Activated naive CD8-positive, alpha-beta T cell treated with anti-CD3 and anti-CD28 coated beads, Interleukin-2, amount 50 U/mL, for 16 hours (primary cell): ENCODE measurements at regions not wholly inside any gene's neighbourhood (a gene's known extent, or its start where the extent isn't known, plus 50 kb on each side); places are given as distances from the start of the nearest gene placed in this dataset.

Experiments used
- DNase-seq: peaks from one replicate; pipeline ENCODE4 v3.0.0-alpha.2; 2020; ENCODE audit warnings: low read depth, low spot score

DNA sequence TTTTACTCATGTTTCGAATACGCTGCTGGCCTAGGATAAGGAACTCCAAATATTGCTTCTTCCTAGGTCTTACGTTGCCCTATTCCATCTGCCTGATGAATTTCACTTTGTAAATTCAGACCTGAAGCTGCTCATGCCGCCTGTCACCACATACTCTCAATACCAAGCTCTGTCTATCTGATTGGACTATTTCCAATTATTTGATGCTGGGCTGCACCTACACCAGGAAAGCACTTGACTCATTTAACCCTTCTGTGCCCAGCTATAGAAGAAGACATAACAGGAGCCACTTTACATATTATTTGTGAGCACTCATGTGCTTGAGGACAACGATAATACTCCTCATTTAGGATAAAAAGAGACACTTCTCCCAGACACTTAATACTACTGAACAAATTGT lies 1293.9 kb upstream of the LRRTM1 start:
- DNase-seq: no peak

DNA sequence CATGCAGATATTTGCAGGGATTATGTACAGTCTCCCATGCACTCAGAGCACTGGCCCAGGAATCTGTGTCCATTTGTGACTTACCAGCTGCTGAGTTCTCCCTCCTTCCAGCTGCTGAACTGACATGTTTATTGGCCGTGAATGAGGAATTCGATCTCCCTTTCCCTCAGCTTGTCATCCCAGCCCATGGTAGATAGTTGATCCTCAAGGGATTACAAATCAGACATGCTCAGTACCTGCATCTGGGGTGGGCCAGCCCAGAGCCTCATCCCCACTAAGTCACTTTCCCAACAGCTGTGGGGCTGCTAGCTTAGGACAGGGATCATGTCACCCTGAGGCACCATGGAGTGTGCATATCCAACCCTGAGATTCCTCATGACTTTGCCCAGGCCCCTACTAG lies 1284.9 kb upstream of the LRRTM1 start:
- no peak for DNase-seq

DNA sequence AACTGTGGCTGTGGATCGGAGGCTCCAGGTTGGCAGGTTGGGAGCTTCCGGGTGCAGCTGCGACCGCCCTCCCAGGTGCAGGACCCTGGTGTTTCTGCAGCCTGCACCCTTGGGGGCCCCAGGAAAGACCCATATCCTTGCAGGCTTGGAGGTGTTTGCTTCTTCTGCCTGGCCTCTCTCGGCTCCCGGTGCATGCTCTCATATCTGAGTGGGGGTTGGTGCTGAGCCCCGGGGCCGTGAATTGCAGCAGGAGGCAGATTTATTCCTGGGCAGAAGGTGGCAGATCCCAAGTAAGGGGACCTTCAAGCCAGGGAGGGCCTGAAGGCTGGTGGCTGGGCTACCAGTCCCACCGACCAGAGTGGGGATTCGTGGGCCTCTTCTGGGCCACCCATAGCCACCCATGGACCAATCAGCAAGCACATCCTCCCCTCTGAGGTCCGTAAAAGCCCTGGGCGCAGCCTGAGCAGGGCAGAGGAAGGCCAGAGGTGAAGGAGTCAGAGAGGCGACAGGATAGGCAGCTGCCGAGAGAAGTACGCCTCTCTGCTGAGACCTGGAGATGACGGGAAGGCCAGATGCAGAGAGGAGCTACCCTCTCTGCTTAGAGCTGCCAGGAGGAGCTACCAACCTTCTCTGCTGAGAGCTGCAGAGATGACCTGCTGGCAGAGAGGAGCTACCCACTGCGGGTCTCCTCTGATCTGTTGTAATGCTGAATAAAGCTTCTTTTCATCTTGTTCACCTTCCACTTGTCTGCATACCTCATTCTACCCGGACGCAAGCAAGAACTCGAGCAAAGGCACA lies 1279.0 kb upstream of the LRRTM1 start:
- no peak for DNase-seq

DNA sequence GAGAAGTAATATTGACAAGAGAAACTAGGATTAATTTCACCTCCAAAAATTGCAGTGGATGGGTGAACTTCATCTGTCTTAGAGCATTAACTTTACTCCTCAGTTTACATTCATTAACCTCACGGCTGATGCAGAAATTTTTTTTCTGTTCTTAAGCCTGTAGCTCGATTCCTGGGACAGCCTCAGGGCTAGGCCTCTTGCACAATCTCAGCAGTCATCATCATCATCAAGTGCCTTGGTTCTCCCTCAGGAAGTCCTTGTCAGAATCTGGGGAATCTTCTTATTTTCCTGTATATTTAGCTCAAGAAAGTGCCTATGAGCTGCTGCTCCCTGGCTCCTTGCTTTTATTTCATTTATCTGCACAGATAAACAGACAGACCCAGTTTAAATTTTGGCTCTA lies 1272.2 kb upstream of the LRRTM1 start:
- DNase-seq: no peak

DNA sequence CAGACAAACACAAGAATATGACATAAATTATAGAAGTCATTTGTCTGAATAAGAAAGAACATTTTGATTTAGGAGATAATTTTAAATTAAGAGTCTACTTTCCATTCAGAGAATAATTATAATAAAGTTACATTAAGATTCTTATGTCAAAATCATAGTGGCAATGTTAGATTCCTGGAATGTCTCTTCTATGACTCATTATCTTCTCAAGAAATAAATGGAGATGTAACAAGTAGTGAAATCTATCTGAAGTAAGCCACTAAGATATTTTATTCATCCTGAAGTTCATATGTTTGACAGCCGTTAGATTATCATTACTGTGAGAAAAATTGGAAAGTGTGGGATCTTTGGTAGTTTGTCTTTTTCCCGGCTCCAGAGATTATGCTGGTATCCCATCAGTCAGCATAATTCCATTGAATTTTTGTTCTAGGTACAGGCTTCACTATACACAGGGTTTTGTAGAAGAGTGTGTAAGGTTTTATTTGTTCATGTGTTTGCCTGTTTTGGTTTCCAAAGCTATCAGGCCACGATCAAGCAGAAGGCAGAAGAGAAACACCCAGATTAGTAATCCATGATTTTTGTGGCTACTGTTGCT lies 1246.6 kb upstream of the LRRTM1 start:
- no peak for DNase-seq

DNA sequence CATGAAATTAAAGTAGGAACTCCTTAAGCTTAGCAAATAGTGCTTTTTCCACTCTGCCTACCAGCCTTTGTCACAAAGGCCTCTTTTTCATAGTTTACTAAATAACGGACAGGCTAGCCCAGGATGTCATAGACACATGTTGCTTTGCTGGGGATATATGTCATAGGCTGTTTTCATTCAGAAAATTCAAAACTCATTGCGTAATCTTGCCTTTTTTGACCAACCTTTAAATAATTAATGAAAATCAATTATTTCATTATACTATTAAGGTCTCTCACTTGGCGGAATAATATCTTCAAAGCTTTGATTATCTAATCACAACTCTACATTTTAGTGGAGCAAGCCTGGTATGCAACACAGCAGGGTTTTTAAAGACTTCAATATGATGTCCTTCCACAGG lies 1245.7 kb upstream of the LRRTM1 start:
- DNase-seq: no peak

DNA sequence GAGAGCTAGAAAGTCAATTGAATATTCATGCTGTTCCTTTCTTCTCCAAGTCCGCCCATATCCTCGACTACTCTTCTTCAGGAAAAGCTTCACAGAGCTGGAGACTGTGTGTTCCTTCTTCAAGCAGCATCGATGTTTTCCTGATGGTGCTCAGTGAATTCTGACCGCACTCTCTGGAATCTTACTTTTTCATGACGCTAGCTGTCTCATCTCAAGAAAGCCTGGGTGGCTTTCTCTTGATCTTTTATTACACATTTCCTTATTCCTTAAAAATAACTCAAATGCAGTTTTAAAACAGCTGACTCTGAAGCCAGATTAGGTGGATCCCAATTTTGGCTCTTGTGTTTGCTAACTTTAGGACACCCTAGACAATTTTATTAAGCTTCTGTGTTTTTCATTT lies 1245.1 kb upstream of the LRRTM1 start:
- no peak for DNase-seq

DNA sequence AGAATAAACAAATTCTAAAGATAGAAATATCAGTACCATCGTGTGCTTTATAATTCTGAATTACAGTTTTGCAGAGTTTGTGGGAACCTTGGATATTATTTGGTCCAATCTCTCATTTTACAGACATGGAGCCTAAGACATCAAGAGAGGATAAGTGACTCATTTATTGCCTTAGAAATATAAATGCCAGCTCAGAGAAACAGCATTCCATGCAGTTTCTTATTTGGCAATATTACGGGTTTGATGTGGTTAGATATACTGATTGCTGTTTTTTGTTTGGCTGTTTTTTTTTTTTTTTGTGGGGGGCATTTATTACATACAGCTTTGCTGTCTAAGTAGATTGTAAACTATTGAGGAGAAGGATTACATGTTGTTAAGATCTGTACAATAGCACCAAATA lies 1241.1 kb upstream of the LRRTM1 start:
- no peak for DNase-seq

DNA sequence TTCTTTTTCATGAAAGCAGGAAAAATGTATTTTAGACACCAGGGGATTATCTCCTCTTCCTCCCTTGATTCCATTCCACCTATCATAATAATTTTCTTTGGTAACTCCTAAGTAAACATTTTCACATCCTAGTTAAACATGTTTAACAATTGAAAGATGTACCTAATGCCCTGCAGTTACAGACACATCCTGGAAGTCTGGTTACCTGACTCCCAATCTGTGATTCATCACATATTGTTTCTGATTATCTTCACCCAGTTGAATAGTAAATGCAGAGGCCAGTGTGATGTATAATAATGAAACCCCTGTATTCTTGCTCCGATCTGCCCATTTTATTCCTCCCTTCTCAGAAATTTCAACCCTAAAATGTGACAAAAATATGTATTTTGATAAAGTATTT lies 1237.6 kb upstream of the LRRTM1 start:
- DNase-seq: no peak

DNA sequence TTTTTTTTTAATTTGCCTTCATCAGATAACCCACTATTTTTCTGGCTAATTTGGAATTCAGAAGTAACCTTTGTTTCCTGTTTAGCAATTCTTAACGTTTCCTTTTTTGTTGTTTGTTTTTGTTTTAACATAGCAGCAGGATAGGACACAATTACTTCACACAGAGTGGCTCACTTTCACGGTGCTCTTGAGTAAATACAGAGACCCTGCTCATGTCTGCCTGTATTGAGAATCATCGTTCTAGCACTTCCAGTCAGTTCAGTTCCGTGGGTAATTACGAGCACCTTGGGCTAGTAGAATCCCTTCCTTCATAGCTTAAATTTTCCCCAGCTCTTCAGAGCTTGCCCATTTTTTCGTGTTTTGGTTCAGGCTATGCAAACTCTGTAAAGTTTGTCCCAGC lies 1225.4 kb upstream of the LRRTM1 start:
- DNase-seq: no peak

DNA sequence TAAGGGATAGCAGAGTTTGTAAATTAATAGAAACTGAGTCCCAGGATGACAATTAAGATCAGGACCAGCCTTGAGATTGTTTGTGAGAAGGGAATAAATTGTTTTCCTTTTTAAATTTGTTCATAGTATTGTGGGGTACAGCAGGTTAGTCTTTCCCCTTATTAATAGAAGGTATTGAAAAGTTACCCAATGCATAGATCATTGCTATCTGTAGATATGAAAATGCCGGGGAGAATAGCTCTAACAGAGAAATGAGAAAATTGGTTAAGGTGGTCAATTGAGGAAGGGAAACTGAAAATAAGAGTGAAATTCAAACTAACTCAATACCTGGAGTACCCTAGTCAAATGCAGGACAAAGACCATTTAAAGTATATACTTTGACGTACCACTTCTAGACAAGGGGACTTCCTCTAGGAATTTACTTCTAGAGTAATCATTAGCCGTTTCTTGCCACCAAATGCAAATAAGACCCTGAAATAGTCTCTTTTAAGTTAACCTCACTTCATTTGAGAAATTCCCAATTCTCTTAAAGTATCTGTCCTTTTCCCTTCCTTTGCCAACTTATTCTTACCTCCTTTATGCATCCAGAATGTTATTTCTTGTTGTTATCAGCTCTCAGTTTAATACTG lies 1224.4 kb upstream of the LRRTM1 start:
- no peak for DNase-seq

DNA sequence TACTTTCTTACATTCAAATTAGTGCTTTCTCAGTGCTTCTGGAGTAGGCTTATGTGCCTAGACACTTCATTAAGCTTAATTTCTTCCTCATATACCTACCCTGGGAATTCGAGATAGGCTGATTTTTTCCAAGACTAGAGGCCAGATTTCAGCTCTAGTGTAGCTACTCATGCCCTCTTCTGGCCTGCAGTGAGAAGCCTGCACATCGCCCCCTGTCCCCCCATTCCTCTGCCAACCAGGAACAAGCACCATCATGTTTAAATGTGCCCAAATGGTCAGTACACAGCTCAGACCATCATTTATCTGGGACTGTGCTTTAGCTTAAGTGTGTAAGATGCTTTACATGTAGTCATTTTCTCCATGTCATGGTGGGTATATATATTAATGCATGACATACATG lies 1218.8 kb upstream of the LRRTM1 start:
- DNase-seq: no peak

DNA sequence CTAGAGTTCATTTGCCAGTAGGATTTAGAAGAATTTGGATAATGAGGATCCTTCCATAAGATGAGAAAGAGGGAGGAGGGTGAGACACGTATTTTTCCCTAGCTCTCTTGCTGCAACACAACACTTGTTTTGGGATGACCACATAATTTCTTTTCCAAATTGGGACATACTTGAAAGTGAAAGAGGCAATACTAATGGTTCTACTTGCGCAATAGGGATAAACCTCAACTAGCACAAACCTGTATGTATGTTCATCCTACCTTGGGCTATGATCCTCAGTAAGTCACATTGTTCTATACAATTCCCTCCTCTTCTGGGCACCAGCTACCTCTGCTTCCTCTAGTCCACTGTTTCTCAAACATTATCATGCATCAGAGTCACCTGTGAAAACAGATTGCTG lies 1208.8 kb upstream of the LRRTM1 start:
- no peak for DNase-seq

DNA sequence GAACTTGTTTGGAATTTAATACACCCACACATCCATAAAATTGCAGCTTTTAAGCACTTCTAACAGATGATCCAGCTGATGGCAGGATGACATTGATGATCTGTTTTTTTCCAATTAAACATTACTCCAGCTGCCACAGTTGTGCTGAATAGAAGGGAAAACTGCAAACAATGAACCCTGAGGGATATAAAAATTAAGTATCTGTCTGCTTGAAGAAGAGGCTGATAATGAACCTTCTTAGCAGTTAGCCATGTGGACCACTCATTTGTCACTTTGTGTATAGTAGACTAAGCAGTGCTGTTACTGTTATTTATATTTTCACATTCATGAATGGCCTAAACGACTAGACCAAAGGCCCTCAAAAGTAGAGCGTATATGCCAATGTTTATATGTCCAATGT lies 1201.0 kb upstream of the LRRTM1 start:
- no peak for DNase-seq

DNA sequence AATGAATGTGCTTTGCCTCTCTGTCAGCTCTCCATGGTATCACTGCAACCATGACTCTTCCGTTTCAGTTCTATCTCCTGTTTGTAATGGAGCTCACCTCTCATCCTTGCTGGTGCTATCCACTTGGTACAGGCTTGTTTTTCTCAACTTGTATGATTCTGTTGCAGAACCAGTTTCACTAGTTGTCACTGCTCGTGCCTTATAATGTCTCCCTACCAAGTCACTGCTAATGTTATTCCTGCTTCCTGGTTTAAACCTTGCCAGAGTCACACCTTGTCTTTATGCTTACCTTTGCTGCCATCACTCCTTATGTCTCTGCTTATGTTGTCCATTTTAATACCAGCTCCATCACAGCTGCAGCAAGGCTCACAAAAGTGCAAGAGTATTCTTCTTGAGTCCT lies 1191.0 kb upstream of the LRRTM1 start:
- no peak for DNase-seq

DNA sequence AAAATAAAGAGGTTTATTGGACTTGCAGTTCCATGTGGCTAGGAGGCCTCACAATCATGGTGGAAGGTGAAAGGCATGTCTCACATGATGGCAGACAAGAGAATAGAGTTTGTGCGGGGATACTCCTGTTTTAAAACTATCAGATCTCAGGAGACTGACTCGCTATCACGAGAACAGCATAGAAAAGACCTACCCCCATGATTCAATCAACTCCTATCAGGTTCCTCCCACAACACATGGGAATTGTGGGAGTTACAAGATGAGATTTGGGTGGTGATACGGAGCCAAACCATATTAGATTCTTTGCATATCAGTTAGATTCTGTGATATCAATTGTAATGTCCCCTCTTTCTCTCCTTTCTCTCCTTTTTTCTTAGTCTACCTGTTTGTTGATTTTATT lies 1178.7 kb upstream of the LRRTM1 start:
- DNase-seq: no peak

DNA sequence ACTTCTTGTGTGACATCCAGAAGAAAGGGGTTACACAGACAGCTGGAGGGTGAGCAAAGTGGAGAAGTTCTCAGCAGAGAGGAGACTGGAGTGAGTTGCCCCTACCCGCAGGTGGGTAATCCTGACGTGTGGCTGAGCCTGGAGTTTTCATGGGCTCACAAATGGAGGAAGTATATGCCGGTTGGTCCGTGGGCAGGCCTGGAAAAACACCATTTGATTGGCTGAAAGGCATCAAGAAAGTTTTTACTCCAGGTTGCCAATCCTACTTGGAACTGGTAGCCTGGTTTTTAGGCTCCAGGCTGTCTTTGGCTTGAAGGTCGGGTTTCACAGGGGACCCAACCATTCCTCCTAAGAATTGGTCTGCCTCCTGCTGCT lies 1177.4 kb upstream of the LRRTM1 start:
- no peak for DNase-seq

DNA sequence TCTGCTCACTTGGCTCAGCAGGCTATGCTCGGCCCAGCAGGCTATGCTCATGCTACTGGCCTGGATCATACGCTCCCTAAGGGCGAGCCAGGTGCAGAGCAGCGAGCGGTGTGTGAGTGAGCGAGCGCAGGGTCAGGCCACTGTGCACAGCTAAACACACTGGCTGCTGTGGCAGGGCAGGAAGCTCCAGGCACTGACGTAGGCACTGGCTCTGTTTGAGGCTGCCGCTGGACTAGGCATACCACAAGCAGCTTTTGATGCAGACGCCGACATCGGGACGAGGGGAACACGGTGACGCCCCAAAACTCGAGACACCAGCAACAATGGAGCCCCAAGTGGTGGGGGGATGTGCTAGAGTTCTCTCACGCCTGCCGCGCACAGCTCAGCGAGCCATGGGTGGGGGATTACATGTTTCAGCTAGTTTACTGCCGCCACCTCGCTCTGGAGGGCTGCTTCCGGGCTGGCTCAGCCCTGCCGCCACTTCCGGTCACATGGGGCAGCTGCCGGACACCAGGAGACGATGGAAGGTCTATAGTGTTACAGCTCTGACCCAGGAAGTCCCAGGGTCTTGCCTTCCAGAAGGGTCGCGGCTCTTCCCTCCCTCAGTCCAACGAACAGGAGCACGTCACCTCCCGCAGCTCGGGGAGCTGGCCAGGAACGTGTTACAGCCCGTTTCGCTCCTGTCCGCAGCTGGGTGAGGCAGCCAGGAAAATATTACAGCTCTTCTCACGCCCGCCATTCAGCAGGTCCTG lies 1176.9 kb upstream of the LRRTM1 start:
- DNase-seq: no peak

DNA sequence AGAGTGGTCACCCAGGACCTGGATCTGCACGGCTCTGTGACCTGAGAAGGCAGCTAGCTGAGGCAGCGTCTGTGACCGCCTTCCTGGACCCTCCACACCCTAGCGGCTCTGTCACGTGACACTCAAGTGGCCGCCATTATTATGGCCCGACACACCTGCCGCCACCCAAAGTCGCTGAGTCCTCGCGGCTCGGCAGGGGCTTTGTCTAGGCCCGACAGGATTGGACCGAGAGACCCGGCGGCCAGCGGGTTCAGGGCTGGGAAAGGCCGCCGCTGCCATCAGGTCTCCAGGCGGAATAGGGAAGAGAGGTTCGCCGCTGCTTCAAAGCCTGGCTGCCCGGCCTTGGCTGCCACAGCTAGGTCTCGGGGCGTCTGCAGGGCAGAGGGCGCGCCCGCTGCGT lies 1162.5 kb upstream of the LRRTM1 start:
- no peak for DNase-seq

DNA sequence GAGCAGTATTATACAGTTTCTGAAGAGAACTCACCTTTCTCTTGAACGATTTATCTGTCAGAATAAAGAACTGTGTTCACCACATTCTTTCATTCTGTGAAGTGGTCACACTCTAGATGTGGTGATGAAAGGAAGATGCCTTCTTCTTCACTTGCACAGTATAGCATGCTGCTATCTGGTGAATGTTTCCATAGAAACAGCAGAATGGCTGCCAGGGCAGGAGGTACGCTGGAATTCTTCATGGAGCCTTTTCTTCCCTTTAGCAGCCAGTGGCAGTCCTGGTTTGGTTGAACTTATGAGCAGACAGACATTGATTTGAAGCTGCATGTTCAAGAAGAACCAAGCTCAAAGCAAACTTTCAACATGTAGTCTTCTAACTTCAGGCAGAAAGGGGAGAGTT lies 1157.9 kb upstream of the LRRTM1 start:
- DNase-seq: no peak

DNA sequence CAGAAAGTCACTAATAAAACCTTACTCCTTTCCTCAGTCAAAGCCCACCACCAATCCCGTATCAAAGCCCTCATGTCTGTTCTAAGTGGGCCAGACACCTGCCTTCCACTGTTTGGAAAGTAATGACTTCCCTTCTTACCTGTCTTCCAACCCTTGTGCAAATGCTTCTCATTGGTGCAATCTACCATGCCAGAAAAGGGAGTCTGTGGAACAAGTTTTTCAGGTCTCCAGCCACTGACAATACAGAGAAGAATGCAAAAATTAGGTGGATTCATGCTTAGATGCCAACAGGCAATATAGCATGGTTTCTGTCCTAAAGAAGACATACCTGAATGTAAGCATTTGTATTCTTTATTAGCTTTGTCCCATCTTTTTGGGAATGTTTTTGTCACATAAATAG lies 1140.6 kb upstream of the LRRTM1 start:
- DNase-seq: no peak

DNA sequence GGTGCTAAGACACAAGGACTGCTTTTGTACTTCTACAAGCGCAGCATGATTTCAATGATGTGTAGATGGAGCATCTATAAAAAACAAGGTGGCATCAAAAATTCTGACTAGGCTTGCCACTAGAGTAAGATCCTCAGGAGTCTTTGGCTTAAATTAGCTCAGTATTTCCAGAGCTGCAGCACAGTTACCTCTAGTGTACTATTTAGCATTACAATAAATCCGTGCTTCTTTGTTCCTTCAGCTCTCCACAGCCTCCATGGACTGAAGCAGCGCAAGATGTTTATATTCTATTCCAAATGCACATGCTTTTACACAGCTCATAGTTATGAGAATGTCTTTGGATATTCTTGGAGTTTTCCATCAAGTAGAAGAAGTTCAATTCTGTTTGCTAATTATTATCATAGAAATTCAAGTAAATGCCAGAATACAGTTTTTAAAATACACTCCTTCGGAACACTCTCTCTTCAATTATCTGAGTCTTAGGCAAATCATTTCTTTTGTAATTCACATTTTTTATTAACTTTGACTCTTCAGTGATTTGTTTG lies 1133.0 kb upstream of the LRRTM1 start:
- DNase-seq: no peak
